Smooth muscle cell of the brain vasculature (primary cell): ENCODE measurements at regions not wholly inside any gene's neighbourhood (a gene's known extent, or its start where the extent isn't known, plus 50 kb on each side); places are given as distances from the start of the nearest gene placed in this dataset.

Experiments used
- DNase-seq: peaks from one replicate; pipeline ENCODE4 v3.0.0-alpha.2; 2012; ENCODE audit warnings: low read depth, low spot score

GRCh38 chr9:672851-673250, 168.6 kb upstream of the DMRT1 start:
- no peak for DNase-seq

DNA sequence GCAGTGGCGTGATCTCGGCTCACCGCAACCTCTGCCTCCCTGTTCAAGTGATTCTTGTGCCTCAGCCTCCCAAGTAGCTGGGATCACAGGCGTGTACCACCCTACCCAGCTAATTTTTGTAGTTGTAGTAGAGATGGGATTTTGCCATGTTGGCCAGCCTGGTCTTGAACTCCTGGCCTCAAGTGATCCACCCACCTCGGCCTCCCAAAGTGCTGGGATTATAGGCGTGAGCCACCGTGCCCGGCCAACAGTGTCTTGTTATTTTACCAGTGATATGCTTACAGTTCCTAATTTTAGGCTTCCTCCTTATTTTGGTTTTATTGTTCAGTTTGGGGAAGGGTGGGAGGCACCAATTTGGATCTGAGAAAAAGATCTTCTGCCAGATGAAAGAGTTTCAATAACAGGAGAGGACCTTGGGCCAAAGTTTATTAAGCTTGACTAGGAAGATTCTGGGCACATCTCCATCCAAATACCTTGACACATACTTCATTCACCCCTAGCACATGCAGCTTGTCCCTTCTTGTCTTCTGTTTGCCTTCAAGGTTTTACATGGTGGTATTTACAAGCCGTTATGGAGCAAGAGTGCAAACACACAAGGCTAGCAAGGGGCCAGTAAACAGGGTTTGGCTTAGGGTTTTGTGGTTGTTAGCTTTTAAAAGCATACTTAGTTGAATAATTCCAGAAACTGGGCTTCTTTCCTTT, 168.1 kb upstream of the DMRT1 start:
- DNase-seq: no peak

- DNase-seq: no peak
Measured at GRCh38 chr9:673966-674526, 167.5 kb upstream of the DMRT1 start.

GRCh38 chr9:675697-676370, 165.7 kb upstream of the DMRT1 start:
- DNase-seq: no peak

DNA sequence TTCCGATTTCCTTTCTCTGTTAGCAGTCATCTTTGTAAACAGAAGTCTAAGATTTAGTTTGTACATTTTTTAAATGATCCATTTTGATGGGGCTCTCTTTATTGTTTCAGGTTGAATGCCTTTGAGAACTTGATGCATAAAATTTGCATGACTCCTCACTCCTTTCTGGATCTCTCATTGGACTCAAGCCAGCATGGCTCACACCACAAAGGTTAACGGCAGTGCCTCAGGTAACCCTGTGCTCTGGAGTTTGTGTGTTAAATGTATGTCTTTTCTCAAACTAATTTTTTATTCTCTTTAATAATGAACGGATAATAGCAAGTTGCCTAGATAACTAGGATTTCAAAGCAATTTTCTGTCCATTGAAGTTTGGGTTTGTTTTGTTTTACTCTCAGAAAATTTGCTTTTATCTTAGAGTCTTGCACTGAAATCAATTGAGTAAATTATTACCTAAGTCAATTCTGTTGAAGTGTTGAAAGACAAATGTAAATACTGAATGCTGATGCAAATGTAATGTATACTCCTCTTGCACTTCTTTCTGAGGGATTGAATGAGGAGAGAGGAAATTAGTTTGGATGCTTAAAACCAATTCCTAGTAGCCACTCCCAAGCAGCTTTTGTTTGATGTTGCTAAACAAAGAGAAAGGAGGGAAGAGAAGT, 164.6 kb upstream of the DMRT1 start:
- DNase-seq: no peak

GRCh38 chr9:677461-678097, 163.9 kb upstream of the DMRT1 start:
- no peak for DNase-seq

DNA sequence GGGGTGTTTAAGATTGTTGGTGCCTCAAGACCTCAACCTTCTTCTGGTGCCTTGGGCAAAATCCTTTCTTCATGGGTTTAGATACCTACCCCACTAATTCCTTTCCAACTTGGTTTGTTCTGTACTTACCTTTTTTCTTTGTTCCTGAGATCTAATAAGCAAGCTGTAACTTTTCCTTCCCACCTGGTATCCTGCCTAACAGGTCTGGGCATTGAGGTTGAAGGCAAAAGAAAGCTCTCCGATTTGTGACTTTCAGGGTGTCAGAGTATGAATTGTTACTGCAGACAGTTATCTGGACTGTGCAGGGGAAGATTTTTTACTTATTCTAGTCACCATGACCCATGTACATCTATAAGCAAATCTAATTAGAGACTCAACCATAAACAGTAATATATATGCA, 162.6 kb upstream of the DMRT1 start:
- no peak for DNase-seq

GRCh38 chr9:679462-679861, 162.0 kb upstream of the DMRT1 start:
- DNase-seq: no peak

GRCh38 chr9:680106-680505, 161.4 kb upstream of the DMRT1 start:
- DNase-seq: no peak

DNA sequence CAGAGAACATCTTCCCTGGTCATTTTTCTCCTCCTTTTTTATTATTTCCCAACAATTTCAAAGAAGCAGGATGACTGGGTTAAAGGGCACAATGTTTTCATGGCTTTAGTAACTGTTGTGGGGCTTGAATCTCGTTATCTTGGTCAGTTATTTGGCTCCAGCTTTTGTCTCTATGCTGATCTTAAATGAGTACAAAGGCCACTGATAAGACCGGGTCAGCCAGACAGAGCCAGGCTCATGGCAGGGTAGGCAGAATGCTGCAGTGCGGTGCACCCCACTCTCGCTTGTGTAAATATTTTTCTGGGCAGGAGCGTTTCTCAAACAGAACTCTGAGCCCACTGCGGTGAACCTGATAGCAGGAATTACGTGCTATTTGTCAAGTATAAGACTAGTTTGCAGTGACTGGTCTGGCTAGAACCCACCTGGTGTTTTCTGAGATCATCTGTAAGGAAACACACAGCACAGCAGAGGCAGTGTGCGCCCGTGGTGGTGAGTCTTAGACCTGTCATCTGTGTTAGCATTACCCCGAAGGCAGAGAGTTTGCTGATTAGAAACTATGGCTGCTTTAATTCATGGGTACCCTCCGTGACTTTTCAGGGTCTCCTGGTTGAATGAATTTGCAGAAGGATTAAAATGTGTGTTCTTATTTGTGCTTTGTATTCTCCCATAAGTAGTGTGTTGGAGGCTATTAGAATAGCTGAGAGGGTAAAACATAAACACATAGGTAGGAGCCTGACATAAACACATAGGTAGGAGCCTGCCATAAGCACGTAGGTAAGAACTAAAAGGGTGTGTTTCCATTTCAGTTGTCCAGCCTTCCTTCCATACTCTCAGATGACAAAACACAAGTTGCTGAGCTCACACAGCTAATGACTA, 158.6 kb upstream of the DMRT1 start:
- DNase-seq: no peak

GRCh38 chr9:683509-684021, 157.9 kb upstream of the DMRT1 start:
- no peak for DNase-seq

- DNase-seq: no peak
Measured at GRCh38 chr9:684054-684890, 157.2 kb upstream of the DMRT1 start.

- no peak for DNase-seq
Measured at GRCh38 chr9:684941-685340, 156.6 kb upstream of the DMRT1 start.

- no peak for DNase-seq
Measured at GRCh38 chr9:686321-686813, 155.1 kb upstream of the DMRT1 start.

GRCh38 chr9:687034-687785, 154.3 kb upstream of the DMRT1 start:
- DNase-seq: no peak

GRCh38 chr9:687994-688393, 153.5 kb upstream of the DMRT1 start:
- no peak for DNase-seq

DNA sequence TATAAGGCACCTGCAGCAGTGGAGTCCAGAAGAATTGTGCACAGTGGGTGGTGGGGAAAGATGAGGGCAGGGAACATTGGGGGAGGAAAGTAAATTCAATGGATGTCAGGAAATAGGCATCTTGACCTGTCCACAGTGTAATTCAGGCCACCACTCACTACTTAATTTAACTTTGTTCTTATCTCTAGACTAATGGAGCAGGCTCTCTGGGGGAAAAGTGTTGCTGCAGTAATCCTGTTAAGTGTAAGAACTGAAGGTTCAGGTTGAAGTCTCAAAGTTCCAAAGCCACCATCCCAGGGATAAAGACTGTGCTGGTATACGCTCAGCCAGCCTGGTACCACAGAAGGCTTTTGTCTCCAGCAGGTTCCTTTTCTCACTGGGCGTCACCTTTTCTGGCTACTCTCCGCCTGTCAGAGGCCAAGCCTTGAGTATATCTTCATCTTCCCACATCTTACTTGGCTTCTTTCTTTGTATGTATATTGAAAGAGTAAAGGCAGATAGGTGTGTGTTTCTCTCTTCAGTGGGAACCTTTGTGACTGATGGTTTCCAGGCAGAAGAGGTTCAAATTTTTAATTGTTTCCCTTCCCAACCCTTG, 150.9 kb upstream of the DMRT1 start:
- DNase-seq: no peak

DNA sequence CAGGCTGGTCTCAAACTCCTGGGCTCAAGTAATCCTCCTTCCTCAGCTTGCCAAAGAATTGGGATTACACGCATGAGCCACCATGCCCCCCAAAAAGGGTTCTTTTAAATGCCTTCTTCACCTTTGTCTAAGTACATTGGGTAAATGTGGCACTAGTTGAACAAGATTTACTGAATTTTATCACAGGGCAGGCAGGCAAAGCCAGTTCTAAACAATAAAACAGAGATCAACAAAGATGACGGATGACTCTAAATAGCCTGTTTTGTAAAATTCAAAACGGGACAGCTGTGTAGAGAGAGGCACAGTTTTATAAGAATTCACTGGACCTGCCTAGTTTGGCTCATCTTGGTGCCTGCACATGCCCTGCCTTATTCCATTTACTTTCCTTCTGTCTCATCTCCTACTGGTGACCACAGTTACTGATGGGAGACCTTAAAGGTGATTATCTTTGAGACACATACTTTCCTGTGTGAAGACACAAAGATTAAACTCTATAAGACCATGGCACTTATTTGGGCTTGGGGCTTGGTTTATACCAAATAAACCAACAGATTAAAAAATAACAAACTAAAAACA, 149.6 kb upstream of the DMRT1 start:
- DNase-seq: no peak
